MCF 10A (cell line): ENCODE measurements at regions not wholly inside any gene's neighbourhood (a gene's known extent, or its start where the extent isn't known, plus 50 kb on each side); places are given as distances from the start of the nearest gene placed in this dataset.

Experiments
- BruUV-seq: library from RNA; stranded (reverse); fragments of 400-500 nt; replicated peaks from 2 replicates; lab custom pipeline; 2021; lab: Mats Ljungman, UMichigan
- CTCF ChIA-PET: fragments of 300-600 bp; sonication (Branson Sonifier 250); formaldehyde crosslinking; extraction: SDS; loops from one replicate; lab custom pipeline; 2021; ENCODE audit warnings: antibody characterized with exemption, inconsistent platforms; lab: Yijun Ruan, JAX
- POLR2A ChIA-PET: fragments of 300-600, 350-650 bp; sonication (Branson Sonifier 250); formaldehyde crosslinking; extraction: SDS; loops from one replicate; lab custom pipeline; 2020; ENCODE audit warnings: antibody characterized with exemption, inconsistent platforms; lab: Yijun Ruan, JAX
- DNase-seq: peaks from one replicate; pipeline ENCODE4 v3.0.0-alpha.2; 2018; ENCODE audit not compliant: unreplicated experiment
- H3K27ac Mint-ChIP-seq: one replicate; pipeline ENCODE4 v1.8.0; 2022; ENCODE audit warnings: mild to moderate bottlenecking, low read depth, mixed read lengths; ENCODE audit not compliant: unreplicated experiment
- H3K27me3 Mint-ChIP-seq: one replicate; pipeline ENCODE4 v1.8.0; 2022; ENCODE audit warnings: mixed read lengths; ENCODE audit not compliant: insufficient read depth, unreplicated experiment
- H3K36me3 Mint-ChIP-seq: one replicate; pipeline ENCODE4 v1.8.0; 2022; ENCODE audit warnings: mild to moderate bottlenecking, moderate library complexity, mixed read lengths; ENCODE audit not compliant: insufficient read depth, unreplicated experiment
- H3K4me1 Mint-ChIP-seq: one replicate; pipeline ENCODE4 v1.8.0; 2022; ENCODE audit warnings: mixed read lengths; ENCODE audit not compliant: insufficient read depth, unreplicated experiment
- H3K4me3 Mint-ChIP-seq: one replicate; pipeline ENCODE4 v1.8.0; 2022; ENCODE audit warnings: mild to moderate bottlenecking, moderate library complexity, mixed read lengths; ENCODE audit not compliant: unreplicated experiment
- H3K9me3 Mint-ChIP-seq: one replicate; pipeline ENCODE4 v1.8.0; 2022; ENCODE audit warnings: mixed read lengths; ENCODE audit not compliant: unreplicated experiment
- CTCF ChIP-seq: fragments of 200-600 bp; IDR thresholded peaks from one replicate; pipeline ENCODE4 v1.8.0; 2022; ENCODE audit warnings: antibody characterized with exemption, mild to moderate bottlenecking; ENCODE audit not compliant: unreplicated experiment
- intact Hi-C: fragments of 100-400 bp; cut with micrococcal nuclease; formaldehyde crosslinking; loops from 2 replicates; pipeline ENCODE4 v1.14.1; 2022

GRCh38 chr4:11824566-11824965, 395.9 kb upstream of the HS3ST1 start:
- no TSS peak for BruUV-seq
- Mint-ChIP-seq H3K36me3 (no peaks in the 10 kb centered on the region), H3K4me3 (no peak overlapping the region), H3K9me3 (no peaks in the 10 kb centered on the region), H3K27ac (no peak overlapping the region), H3K4me1 (no peaks in the 10 kb centered on the region), H3K27me3 (no peaks in the 10 kb centered on the region)
- TF ChIP-seq CTCF, result no peak
- intact Hi-C loops, result no loop called here
- ChIA-PET POLR2A (no interaction called here), CTCF (interaction anchor here (0.6 to 0.7 kb wide), 2 partner anchors 39 to 587 kb away, joined by 4 to 6 read pairs; no protein-coding TSS in a partner anchor)
- DNase-seq, result no peak

- H3K4me1 Mint-ChIP-seq, result no peaks in the 10 kb centered on the region
- DNase-seq, result no peak
- no peaks in the 10 kb centered on the region for H3K27me3 Mint-ChIP-seq
- TF ChIP-seq CTCF, result no peak
- H3K27ac Mint-ChIP-seq, result no peak overlapping the region
- ChIA-PET CTCF (interaction anchor here (0.6 to 1.3 kb wide), 2 partner anchors 16 to 17 kb away, joined by 3 to 5 read pairs; no protein-coding TSS in a partner anchor), POLR2A (interaction anchor here (0.6 to 1.0 kb wide), 2 partner anchors 8 to 187 kb away, joined by 3 read pairs; no protein-coding TSS in a partner anchor)
- no peaks in the 10 kb centered on the region for H3K9me3 Mint-ChIP-seq
- H3K4me3 Mint-ChIP-seq, result no peak overlapping the region
- no TSS peak for BruUV-seq
- intact Hi-C loops, result no loop called here
- no peaks in the 10 kb centered on the region for H3K36me3 Mint-ChIP-seq
These were observed 393.2 kb upstream of the HS3ST1 start for GRCh38 chr4:11821772-11822430.

GRCh38 chr4:11817088-11817487, 388.4 kb upstream of the HS3ST1 start:
- Mint-ChIP-seq H3K4me3 (no peak overlapping the region), H3K4me1 (peaks cover 6% of the 10 kb centered on the region), H3K36me3 (no peaks in the 10 kb centered on the region), H3K9me3 (no peaks in the 10 kb centered on the region), H3K27me3 (no peaks in the 10 kb centered on the region), H3K27ac (no peak overlapping the region)
- ChIA-PET POLR2A (no interaction called here), CTCF (no interaction called here)
- no peak for TF ChIP-seq CTCF
- BruUV-seq, result no TSS peak
- DNase-seq, result no peak
- intact Hi-C loops, result no loop called here

- no peaks in the 10 kb centered on the region for H3K9me3 Mint-ChIP-seq
- H3K4me3 Mint-ChIP-seq, result no peak overlapping the region
- peaks cover 6% of the 10 kb centered on the region for H3K4me1 Mint-ChIP-seq
- no TSS peak for BruUV-seq
- ChIA-PET POLR2A (no interaction called here), CTCF (interaction anchor here (2.4 kb wide), 1 partner anchor 9 kb away, joined by 8 read pairs; no protein-coding TSS in a partner anchor)
- no peak overlapping the region for H3K27ac Mint-ChIP-seq
- peak; percentile 42 for DNase-seq
- H3K27me3 Mint-ChIP-seq, result no peaks in the 10 kb centered on the region
- intact Hi-C loops, result no loop called here
- H3K36me3 Mint-ChIP-seq, result no peaks in the 10 kb centered on the region
- no peak for TF ChIP-seq CTCF
These were observed 386.1 kb upstream of the HS3ST1 start for GRCh38 chr4:11814758-11815157.
